Activated CD4-positive, CD25-positive, alpha-beta regulatory T cell (primary cell): ENCODE measurements at regions not wholly inside any gene's neighbourhood (a gene's known extent, or its start where the extent isn't known, plus 50 kb on each side); places are given as distances from the start of the nearest gene placed in this dataset.
"Not testable (repeated sequence)": the region's sequence is repeated elsewhere in the genome, so short reads cannot be mapped to it uniquely, and the experiment has no call there.

Experiments
- DNase-seq, 4 experiments: peaks; one replicate each; lab custom pipeline; 2025; lab: John Stamatoyannopoulos, UW

DNA sequence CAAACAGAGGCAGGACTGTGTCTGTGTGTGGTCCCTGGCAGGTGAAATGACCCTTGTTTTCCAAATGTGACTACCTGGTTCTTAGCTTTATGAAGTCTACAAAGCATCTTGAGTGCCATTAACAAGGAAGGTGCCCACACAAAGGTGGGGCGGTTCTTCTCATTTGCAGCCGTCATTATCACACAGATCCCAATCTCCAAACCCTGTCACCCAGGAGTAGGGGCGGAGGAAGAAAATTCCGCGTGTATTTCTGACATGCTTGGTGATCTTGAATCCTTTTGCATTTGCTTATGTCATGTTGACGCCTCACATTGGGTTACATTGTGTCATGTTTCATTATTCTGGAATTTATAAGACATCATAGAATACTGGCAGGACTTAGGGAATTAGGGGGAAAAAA is 277.3 kb downstream of the VRK1 start:
- no peak for DNase-seq

- DNase-seq = no peak
Measured at GRCh38 chr14:97074856-97075255, 277.7 kb downstream of the VRK1 start.

GRCh38 chr14:97077253-97077653 is 280.1 kb downstream of the VRK1 start:
- no peak for DNase-seq

GRCh38 chr14:97077687-97078086 is 280.5 kb downstream of the VRK1 start:
- no peak for DNase-seq

GRCh38 chr14:97080991-97081390 is 283.8 kb downstream of the VRK1 start:
- no peak for DNase-seq

- DNase-seq = no peak
Measured at GRCh38 chr14:97095269-97095668, 298.1 kb downstream of the VRK1 start.

DNA sequence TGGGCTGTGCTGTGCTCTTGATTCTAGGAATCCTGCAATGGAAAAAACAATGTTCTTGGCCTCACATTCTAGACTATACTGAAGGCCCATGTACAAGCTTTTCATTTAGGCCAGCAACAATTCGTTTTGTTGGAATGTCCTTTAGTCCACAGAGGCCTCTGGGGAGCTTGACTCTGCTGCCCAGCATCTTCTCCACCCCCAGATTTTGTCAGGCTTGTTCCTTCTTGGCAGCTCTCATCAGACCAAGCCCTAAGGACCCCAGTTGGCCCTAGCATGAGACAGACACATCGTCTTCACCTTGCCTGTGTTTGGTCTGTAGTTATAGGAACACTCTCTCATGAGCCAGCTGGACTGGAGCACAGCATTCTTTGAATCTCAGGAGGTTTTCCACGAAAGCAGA is 300.1 kb downstream of the VRK1 start:
- no peak for DNase-seq

- no peak for DNase-seq
Measured at GRCh38 chr14:97100306-97100705, 303.1 kb downstream of the VRK1 start.

DNA sequence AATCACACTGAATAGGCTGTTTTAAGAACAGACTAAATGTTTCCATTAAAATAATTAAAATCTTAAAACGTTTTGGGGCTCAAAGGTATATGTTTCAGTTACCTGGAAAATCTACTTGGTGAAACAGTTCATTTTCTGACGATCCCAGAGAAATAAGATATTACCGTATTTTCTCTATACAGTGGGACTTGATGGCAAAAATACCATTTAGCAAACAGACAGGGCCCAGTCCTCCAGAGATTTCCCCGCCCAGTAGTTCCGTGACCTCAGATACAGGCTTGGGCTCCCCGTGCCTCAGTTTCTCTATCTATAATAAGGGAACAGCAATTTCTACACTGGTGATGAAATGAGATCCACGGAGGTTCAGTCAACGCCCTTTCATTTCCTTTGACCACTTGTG is 304.4 kb downstream of the VRK1 start:
- DNase-seq = no peak

GRCh38 chr14:97104029-97104428 is 306.8 kb downstream of the VRK1 start:
- no peak for DNase-seq

GRCh38 chr14:97106166-97106565 is 309.0 kb downstream of the VRK1 start:
- DNase-seq = no peak

GRCh38 chr14:97106609-97107008 is 309.4 kb downstream of the VRK1 start:
- DNase-seq = no peak

DNA sequence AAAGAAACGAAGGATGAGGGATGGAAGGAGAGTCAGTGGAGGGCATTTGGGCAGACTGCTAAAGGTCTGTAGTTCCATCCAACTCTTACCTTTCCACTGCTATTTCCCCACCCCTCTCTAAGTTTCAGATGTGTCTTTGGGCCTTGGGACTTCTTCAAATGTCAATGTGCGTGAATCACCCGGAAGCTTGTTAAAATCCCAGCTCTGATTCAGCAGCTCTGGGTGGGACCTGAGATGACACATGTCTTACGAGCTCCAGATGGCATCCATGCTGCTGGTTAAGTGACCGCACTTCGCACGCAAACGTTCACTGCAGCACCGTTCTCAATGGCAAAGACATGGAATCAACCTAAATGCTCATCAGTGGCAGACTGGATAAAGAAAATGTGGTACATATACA is 309.9 kb downstream of the VRK1 start:
- no peak for DNase-seq

DNA sequence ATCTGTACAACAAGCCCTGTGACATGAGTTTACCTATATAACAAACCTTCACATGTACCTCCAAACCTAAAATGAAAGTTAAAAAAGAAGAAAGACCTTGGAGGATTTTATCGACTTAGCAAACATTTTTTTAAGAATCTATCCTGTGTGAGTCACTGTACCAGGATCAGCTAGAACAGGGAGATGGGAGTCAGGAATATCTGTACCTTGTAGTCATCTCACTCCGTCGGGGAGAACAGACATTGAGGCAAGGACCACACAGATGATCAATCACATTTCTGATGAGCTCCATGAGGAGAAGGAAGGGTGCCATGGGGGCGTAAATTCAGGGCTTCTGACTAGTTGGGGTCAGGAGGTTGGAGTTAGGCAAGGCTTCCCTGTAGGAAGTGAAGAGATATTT is 310.6 kb downstream of the VRK1 start:
- no peak for DNase-seq

DNA sequence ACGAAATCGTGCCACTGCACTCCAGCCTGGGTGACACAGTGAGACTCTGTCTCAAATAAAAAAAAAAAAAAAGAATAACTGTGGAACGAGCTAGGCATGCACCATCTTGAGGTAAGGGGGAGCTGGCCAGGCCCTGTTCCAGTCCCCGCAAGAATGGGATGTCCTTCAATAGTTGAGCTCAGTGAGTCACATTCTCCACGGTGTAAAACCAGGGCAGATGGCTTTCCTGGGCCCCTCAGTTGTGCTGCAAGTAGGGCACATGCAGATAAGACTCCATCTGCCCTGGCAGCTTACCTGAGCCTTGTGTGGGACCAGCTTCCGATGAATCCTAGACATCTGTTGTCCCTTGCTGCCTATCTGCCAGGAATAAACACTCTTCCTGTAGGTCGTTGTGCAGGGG is 312.1 kb downstream of the VRK1 start:
- DNase-seq = no peak

DNA sequence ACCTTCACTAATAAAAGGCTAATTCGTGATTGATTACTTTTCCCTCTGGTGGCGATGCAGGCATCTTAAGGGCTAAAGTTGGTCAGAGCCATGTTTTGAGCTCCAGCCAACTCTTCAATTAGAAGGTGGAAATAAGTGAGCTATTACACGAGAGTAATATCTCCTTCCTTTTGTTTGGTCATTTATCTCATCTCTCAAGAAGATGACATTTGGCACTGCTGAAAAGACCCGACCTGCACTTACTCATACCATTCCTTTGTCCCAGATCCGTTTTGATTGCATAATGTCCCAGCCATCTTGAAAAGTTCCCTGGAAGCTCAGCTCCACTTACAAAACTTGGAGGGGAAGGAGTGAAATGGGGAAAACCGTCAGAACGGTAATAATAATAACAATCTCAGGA is 316.2 kb downstream of the VRK1 start:
- no peak for DNase-seq

DNA sequence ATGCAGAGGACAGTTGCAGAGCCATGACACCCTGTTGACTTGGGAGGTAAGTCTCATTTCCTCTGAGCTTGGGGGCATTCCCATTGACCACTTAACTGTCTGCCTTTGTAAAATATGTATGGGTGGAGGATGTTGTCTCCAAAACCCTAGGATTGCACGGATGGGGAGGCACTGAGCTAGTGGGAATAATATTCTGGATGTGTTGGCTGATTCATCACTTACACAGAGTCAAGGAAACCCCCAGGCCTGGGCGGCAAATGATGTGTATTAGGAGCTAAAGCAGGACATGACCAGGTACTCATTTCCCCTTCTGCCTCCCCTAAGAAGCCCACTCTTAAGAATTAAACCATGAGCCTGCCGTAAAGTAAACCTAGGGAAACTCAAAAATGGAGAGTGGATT is 319.4 kb downstream of the VRK1 start:
- DNase-seq = no peak

GRCh38 chr14:97117693-97118092 is 320.5 kb downstream of the VRK1 start:
- no peak for DNase-seq

GRCh38 chr14:97120204-97120603 is 323.0 kb downstream of the VRK1 start:
- no peak for DNase-seq

- peak in 1 of 4 experiments; percentile 6 for DNase-seq
Measured at GRCh38 chr14:97120611-97121031, 323.4 kb downstream of the VRK1 start.

GRCh38 chr14:97129639-97130038 is 332.5 kb downstream of the VRK1 start:
- DNase-seq = no peak

GRCh38 chr14:97135847-97136246 is 338.7 kb downstream of the VRK1 start:
- not testable (repeated sequence) for DNase-seq

DNA sequence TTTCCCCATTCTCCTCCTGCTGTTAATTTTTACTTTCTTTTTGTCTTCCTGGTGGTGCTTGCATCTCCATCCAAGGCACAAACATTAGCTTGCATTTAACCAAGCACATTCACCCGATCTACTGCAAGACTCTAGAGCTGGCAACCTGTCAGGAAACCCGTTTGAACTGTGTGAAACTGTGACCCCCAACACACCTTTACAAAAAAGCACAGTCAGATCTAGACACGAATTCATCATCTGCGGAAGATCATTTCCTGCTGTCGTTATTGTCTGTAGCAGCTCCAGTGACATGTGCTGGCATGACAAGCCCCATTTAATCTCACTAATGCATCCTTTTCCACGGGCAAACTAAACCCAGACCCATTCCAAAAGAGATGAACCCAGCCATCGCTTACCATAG is 340.5 kb downstream of the VRK1 start:
- DNase-seq = no peak

DNA sequence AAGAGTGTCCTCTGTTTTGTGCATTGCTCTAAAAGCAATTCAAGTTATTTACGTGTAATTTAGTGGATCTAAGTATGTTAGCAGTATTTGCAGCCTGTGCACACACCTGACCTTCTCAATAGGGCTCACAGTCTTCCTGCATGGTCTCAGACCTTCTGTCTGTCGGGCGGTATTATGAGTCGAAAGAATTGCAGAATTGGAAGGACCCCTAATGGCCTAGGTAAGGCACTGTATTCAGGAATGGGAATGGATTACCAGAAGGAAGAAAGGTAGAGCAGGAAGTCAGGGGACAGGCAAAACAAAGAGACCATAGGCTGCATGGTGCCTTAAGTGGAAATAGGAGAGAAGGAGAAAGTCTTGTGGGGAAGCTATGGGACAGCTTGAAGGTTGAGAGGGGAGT is 341.6 kb downstream of the VRK1 start:
- no peak for DNase-seq

DNA sequence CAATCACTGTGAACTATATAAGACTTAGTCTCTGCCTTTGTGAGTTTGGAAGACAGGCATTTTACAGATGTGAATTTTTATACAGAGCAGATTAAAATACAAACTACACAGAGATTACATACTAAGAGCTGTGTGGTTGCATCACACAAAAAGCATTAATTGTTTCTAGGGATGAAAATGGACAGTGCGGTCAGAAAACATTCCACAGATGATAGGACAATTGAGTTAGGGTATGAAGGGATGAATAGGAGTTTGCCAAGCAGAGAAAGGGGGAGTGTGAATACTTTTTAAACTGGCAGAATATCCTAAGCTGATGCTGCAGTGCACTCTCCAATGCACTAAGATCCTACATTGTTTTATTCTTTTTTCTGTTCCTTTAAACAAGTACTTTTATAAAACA is 345.8 kb downstream of the VRK1 start:
- DNase-seq = no peak
